ENCODE measurements at regions not wholly inside any gene's neighbourhood (a gene's known extent, or its start where the extent isn't known, plus 50 kb on each side); places are given as distances from the start of the nearest gene placed in this dataset.

DNA sequence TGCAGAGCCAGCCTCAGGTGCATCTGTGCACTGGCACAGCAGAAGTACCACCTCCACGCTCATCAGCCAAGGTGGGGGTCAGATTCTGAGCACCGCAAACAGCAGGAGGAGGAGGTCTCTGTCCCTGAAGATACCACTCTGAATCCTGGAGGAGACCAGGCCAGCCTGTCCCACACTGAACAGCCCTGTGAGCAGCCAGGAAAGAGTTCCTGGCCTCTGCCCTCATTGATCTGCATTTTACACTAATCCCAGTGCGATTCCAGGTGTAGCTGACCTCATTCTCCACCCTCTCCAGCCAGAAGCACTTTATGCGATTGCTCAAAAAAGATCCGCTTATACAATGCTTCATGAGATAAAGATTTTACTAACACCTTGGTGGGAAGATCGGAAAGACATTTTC lies 99.1 kb upstream of the CACUL1 start (continued):
- TF ChIP-seq, protein P1, sequence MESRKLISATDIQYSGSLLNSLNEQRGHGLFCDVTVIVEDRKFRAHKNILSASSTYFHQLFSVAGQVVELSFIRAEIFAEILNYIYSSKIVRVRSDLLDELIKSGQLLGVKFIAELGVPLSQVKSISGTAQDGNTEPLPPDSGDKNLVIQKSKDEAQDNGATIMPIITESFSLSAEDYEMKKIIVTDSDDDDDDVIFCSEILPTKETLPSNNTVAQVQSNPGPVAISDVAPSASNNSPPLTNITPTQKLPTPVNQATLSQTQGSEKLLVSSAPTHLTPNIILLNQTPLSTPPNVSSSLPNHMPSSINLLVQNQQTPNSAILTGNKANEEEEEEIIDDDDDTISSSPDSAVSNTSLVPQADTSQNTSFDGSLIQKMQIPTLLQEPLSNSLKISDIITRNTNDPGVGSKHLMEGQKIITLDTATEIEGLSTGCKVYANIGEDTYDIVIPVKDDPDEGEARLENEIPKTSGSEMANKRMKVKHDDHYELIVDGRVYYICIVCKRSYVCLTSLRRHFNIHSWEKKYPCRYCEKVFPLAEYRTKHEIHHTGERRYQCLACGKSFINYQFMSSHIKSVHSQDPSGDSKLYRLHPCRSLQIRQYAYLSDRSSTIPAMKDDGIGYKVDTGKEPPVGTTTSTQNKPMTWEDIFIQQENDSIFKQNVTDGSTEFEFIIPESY (IDR thresholded peaks at IDR 0.05; ENCODE audit: extremely low read depth, insufficient replicate concordance, low read length), result no peak
- no peak for TF ChIP-seq CBX3 (IDR thresholded peaks at IDR 0.05; ENCODE audit: low read depth)

DNA sequence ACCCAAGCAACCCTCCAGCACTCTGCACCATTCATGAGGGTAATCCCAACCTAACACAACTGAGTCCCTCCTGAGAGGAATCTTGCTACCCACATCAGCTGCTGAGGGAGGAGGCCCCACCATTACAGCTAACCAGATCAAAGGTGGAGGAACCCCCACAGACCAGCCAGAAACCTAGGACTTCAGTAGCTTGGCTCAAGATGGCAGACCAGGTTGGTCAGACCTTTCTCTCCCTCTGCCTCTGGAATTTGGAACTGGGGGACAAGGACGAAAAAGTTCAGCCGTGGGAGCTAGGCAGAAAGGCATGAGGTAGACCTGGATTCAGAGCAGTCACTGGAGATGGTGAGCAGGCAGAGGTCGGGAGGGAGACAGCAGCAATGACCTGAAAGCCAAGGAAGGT lies 101.3 kb upstream of the CACUL1 start:
- intact Hi-C loops (cut with micrococcal nuclease), result no loop called here

DNA sequence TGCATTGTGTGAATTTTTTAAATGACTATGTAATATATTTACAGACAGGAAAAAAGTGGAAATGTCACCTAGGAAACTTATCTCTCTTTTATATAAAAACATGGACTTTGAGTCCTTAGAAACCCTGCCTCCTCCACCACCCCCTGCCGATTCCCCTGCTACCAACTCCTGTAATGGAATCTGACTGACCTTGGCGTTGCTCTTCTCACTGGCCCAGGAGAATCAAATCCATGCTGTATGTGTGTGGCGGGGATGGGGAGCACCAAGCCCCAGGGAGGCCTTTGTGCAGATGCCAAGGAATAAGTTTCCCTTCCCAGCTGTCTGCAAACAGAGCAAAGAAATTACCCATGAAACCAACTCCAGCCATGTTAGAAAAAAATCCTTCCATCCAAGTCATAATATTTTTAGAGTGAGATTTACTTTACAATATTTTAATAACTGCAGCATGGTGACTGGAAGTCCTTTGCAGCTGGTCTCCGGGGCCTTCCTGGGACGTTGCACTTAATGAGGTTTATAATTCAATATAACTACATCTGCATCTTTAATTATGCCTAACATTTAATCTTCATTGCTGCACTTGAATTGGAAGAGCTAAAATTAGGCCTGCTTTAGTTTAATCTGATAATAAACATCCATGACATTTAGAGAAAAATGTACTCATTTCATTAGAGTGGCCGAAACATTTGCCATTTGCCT lies 111.4 kb upstream of the CACUL1 start:
- no peak for DNase-seq (ENCODE audit: low read depth, low spot score)
- no peaks in the 10 kb centered on the region for H3K79me2 ChIP-seq (ENCODE audit: insufficient read depth, low read length)
- H3K4me3 ChIP-seq (replicated peaks in 1 of 2; ENCODE audit: low read depth in 1 of 2, low read length in 2 of 2), result no peak overlapping the region
- no peak overlapping the region for H2AFZ ChIP-seq (ENCODE audit: low read depth, low read length, poor library complexity, severe bottlenecking)
- H4K20me1 ChIP-seq (ENCODE audit: insufficient read depth), result no peaks in the 10 kb centered on the region
- H3K9me3 ChIP-seq (ENCODE audit: control insufficient read depth in 1 of 2, insufficient read depth in 1 of 2, low read depth in 1 of 2, low read length in 2 of 2), result no peaks in the 10 kb centered on the region
- ATAC-seq, result no peak
- POLR2A ChIA-PET, result no interaction called here
- H3K36me3 ChIP-seq (ENCODE audit: control insufficient read depth in 1 of 2, insufficient read depth in 2 of 2, low read length in 2 of 2), result no peaks in the 10 kb centered on the region
- BruUV-seq (replicated peaks), result no TSS peak
- H3K4me1 ChIP-seq (ENCODE audit: control insufficient read depth in 1 of 2, insufficient read depth in 2 of 2, low read length in 2 of 2), result peaks cover 9 to 10% of the 10 kb centered on the region in 2 experiments
- no peak overlapping the region for H3K9ac ChIP-seq (ENCODE audit: low read length)
- no peaks in the 10 kb centered on the region for H3K27me3 ChIP-seq (ENCODE audit: insufficient read depth, low read length)
- no peak for TF ChIP-seq POLR2AphosphoS5 (IDR thresholded peaks at IDR 0.05; ENCODE audit: low read depth, low read length)
- TF ChIP-seq, protein P2, sequence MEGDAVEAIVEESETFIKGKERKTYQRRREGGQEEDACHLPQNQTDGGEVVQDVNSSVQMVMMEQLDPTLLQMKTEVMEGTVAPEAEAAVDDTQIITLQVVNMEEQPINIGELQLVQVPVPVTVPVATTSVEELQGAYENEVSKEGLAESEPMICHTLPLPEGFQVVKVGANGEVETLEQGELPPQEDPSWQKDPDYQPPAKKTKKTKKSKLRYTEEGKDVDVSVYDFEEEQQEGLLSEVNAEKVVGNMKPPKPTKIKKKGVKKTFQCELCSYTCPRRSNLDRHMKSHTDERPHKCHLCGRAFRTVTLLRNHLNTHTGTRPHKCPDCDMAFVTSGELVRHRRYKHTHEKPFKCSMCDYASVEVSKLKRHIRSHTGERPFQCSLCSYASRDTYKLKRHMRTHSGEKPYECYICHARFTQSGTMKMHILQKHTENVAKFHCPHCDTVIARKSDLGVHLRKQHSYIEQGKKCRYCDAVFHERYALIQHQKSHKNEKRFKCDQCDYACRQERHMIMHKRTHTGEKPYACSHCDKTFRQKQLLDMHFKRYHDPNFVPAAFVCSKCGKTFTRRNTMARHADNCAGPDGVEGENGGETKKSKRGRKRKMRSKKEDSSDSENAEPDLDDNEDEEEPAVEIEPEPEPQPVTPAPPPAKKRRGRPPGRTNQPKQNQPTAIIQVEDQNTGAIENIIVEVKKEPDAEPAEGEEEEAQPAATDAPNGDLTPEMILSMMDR (IDR thresholded peaks at IDR 0.05 in 2 of 3, conservative IDR thresholded peaks at IDR 0.05 in 1 of 3; ENCODE audit: borderline replicate concordance in 1 of 3, insufficient read depth in 1 of 3, low read depth in 2 of 3, low read length in 2 of 3), result no peak
- H3K4me2 ChIP-seq (ENCODE audit: low read length), result no peak overlapping the region
- intact Hi-C loops (cut with micrococcal nuclease), result no loop called here
- CTCF ChIA-PET, result no interaction called here
- no peaks in the 10 kb centered on the region for H3K9me2 ChIP-seq (ENCODE audit: insufficient read depth)
- H3K27ac ChIP-seq (ENCODE audit: low read depth, low read length), result no peak overlapping the region
- RAD21 ChIA-PET (ENCODE audit: low non-redundant PET in 1 of 2, low total read pairs in 2 of 2, uncharacterized antibody in 2 of 2, unreplicated experiment in 2 of 2), result no interaction called here

More for the DNA sequence above, 101.3 kb upstream of the CACUL1 start:
- no peak overlapping the region for H2AFZ ChIP-seq (ENCODE audit: low read depth, low read length, poor library complexity, severe bottlenecking)
- H3K79me2 ChIP-seq (ENCODE audit: insufficient read depth, low read length), result no peaks in the 10 kb centered on the region
- H4K20me1 ChIP-seq (ENCODE audit: insufficient read depth), result no peaks in the 10 kb centered on the region
- ChIA-PET POLR2A (no interaction called here), CTCF (no interaction called here), RAD21 (ENCODE audit: low non-redundant PET in 1 of 2, low total read pairs in 2 of 2, uncharacterized antibody in 2 of 2, unreplicated experiment in 2 of 2) (no interaction called here)
- DNase-seq (ENCODE audit: low read depth, low spot score), result no peak
- TF ChIP-seq, protein P3, sequence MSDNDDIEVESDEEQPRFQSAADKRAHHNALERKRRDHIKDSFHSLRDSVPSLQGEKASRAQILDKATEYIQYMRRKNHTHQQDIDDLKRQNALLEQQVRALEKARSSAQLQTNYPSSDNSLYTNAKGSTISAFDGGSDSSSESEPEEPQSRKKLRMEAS (IDR thresholded peaks at IDR 0.05), result no peak
- no peak for ATAC-seq
- no peak overlapping the region for H3K27ac ChIP-seq (ENCODE audit: low read depth, low read length)
- no peak overlapping the region for H3K4me2 ChIP-seq (ENCODE audit: low read length)
- no peak overlapping the region for H3K9ac ChIP-seq (ENCODE audit: low read length)
- no peaks in the 10 kb centered on the region for H3K36me3 ChIP-seq (ENCODE audit: control insufficient read depth in 1 of 2, insufficient read depth in 2 of 2, low read length in 2 of 2)
- no peaks in the 10 kb centered on the region for H3K27me3 ChIP-seq (ENCODE audit: insufficient read depth, low read length)
- peaks cover 3% of the 10 kb centered on the region in 2 experiments; a peak in 2 of 4 replicates for H3K9me3 ChIP-seq (ENCODE audit: control insufficient read depth in 1 of 2, insufficient read depth in 1 of 2, low read depth in 1 of 2, low read length in 2 of 2)
- no peak overlapping the region for H3K4me3 ChIP-seq (replicated peaks in 1 of 2; ENCODE audit: low read depth in 1 of 2, low read length in 2 of 2)
- H3K9me2 ChIP-seq (ENCODE audit: insufficient read depth), result no peaks in the 10 kb centered on the region
- no peaks in the 10 kb centered on the region for H3K4me1 ChIP-seq (ENCODE audit: control insufficient read depth in 1 of 2, insufficient read depth in 2 of 2, low read length in 2 of 2)
- BruUV-seq (replicated peaks), result no TSS peak

All from HCT116 (cell line).